Mucosa of rectum (tissue), 2 donors: ENCODE measurements at regions not wholly inside any gene's neighbourhood (a gene's known extent, or its start where the extent isn't known, plus 50 kb on each side); places are given as distances from the start of the nearest gene placed in this dataset.

Source experiments
- H3K27ac ChIP-seq, 2 donors: one replicate each; pipeline ENCODE4 v1.7.0; 2013; ENCODE audit warnings: inconsistent platforms in 2 of 2, low read depth in 2 of 2, low read length in 2 of 2
- H3K27me3 ChIP-seq, 2 donors: one replicate each; pipeline ENCODE4 v1.7.0; 2013; ENCODE audit warnings: low read length in 2 of 2; ENCODE audit not compliant: control insufficient read depth in 2 of 2, insufficient read depth in 2 of 2
- H3K36me3 ChIP-seq, 2 donors: one replicate each; pipeline ENCODE4 v1.7.0; 2013; ENCODE audit warnings: low read length in 2 of 2; ENCODE audit not compliant: control insufficient read depth in 2 of 2, insufficient read depth in 2 of 2
- H3K4me1 ChIP-seq, 2 donors: one replicate each; pipeline ENCODE4 v1.7.0; 2013; ENCODE audit warnings: low read length in 2 of 2, mild to moderate bottlenecking in 1 of 2; ENCODE audit not compliant: control insufficient read depth in 2 of 2, insufficient read depth in 2 of 2
- H3K4me3 ChIP-seq, 2 donors: one replicate each; pipeline ENCODE4 v1.7.0; 2013; ENCODE audit warnings: low read length in 2 of 2
- H3K9ac ChIP-seq, 2 donors: one replicate each; pipeline ENCODE4 v1.7.0; 2013; ENCODE audit warnings: low read length in 2 of 2, low read depth in 1 of 2, mild to moderate bottlenecking in 1 of 2
- H3K9me3 ChIP-seq, 2 donors: one replicate each; pipeline ENCODE4 v1.7.0; 2013; ENCODE audit warnings: low read length in 2 of 2; ENCODE audit not compliant: control insufficient read depth in 2 of 2
- donor health status: healthy.
- donor health status: Normal muscosa, but diverticular disease.

DNA sequence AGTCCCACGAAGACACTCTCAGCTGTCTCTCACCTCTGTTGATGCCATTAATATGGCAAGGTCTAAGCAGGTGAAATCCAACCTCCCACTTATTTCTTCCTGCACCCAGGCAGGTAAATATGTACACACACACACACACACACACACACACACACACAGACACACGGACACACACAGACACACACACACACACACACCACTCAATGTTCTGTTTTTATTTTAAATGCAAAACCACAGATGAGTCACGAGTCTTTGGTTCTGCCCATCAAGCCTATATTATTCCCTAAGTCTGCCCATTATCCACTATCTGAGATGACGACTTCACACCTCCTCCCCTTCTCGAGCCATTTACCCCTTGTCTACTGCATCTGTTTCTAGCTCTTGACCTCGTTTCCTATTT is 344.7 kb downstream of the CDH26 start:
- Histone ChIP-seq H3K36me3 (no peaks in the 10 kb centered on the region), H3K4me1 (no peaks in the 10 kb centered on the region), H3K9ac (no peak overlapping the region), H3K27ac (no peak overlapping the region), H3K27me3 (no peaks in the 10 kb centered on the region), H3K4me3 (no peak overlapping the region), H3K9me3 (no peaks in the 10 kb centered on the region)

DNA sequence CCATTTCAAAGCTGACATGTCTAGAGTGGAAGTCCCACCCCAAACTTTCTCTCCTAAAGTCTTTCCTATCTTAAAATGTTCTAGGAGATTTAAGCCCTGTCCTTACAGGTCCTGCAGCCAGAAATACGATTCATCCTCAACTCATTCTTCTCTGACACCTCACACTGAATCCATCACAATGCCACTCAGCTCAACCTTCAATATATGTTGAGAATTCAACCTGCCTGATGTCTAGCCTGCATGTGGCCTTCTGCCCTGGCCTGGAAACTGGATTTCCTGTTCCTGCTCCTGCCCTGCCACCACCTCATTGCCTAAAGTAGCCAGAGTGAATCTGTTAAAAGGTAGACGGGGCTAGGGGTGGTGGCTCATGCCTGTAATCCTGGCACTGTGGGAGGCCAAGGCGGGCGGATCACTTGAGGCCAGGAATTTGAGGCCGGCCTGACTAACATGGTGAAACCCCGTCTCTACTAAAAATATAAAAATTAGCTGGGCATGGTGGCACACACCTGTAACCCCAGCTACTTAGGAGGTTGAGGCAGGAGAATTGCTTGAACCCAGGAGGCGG is 345.9 kb downstream of the CDH26 start:
- no peak overlapping the region for H3K9ac ChIP-seq
- H3K9me3 ChIP-seq: no peaks in the 10 kb centered on the region
- H3K4me1 ChIP-seq: no peaks in the 10 kb centered on the region
- H3K27me3 ChIP-seq: no peaks in the 10 kb centered on the region
- H3K36me3 ChIP-seq: no peaks in the 10 kb centered on the region
- no peak overlapping the region for H3K4me3 ChIP-seq
- H3K27ac ChIP-seq: no peak overlapping the region

- H3K4me3 ChIP-seq: no peak overlapping the region
Observed at GRCh38 chr20:60304931-60305330, 346.7 kb downstream of the CDH26 start.

GRCh38 chr20:60306105-60306504 is 347.9 kb downstream of the CDH26 start:
- Histone ChIP-seq H3K4me3 (no peak overlapping the region), H3K9ac (no peak overlapping the region), H3K27ac (no peak overlapping the region), H3K27me3 (no peaks in the 10 kb centered on the region), H3K4me1 (no peaks in the 10 kb centered on the region), H3K9me3 (no peaks in the 10 kb centered on the region), H3K36me3 (no peaks in the 10 kb centered on the region)

More at GRCh38 chr20:60304931-60305330, 346.7 kb downstream of the CDH26 start:
- H3K27me3 ChIP-seq: no peaks in the 10 kb centered on the region
- H3K4me1 ChIP-seq: no peaks in the 10 kb centered on the region
- no peak overlapping the region for H3K9ac ChIP-seq
- H3K9me3 ChIP-seq: no peaks in the 10 kb centered on the region
- H3K27ac ChIP-seq: no peak overlapping the region
- H3K36me3 ChIP-seq: no peaks in the 10 kb centered on the region

DNA sequence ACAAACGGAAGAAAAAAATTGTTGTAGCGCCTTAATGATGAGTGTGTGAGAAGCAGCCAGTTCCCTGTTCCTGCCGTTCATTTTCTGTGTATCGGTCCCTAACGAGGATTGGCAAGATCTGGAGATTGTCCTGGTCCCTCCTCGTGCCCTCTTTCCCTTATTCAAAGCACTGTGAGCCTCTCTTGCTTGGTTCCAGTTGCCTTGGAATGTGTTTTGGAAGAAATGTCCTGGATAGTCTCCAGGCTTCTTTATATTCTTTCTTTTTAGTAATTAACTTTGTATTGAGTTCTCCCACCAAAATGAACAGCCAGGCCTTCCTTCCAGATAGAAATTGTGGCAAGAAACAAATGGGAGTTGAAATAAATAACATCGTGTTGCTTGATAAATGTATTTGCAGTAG is 348.3 kb downstream of the CDH26 start:
- Histone ChIP-seq H3K36me3 (no peaks in the 10 kb centered on the region), H3K4me1 (no peaks in the 10 kb centered on the region), H3K27me3 (no peaks in the 10 kb centered on the region), H3K27ac (no peak overlapping the region), H3K4me3 (no peak overlapping the region), H3K9ac (no peak overlapping the region), H3K9me3 (no peaks in the 10 kb centered on the region)

- Histone ChIP-seq H3K4me3 (no peak overlapping the region), H3K9ac (no peak overlapping the region), H3K27ac (no peak overlapping the region), H3K9me3 (no peaks in the 10 kb centered on the region), H3K4me1 (no peaks in the 10 kb centered on the region), H3K27me3 (no peaks in the 10 kb centered on the region), H3K36me3 (no peaks in the 10 kb centered on the region)
Observed at GRCh38 chr20:60310560-60311349, 352.5 kb downstream of the CDH26 start.

DNA sequence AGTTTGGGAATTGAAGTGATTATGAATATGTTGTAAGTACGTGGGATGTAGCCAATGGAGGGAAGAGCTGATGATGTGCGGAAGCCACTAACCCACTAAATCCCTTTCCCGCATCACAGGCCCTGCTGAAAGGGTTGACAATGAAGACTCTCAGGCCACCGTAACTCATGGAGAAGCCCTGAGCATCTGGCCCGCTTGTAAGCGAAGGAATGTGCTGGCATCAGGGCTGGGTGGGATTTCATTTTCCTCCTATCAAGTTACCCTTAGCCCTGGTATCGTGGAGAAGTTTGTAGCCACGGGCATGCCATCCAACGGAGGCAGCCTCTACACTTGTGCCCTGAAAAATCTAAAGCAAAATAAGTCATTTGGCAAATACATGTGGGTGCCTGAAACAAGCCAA is 355.0 kb downstream of the CDH26 start:
- H3K27me3 ChIP-seq: no peaks in the 10 kb centered on the region
- no peak overlapping the region for H3K9ac ChIP-seq
- H3K36me3 ChIP-seq: no peaks in the 10 kb centered on the region
- no peak overlapping the region for H3K27ac ChIP-seq
- H3K4me3 ChIP-seq: no peak overlapping the region
- H3K4me1 ChIP-seq: no peaks in the 10 kb centered on the region
- no peaks in the 10 kb centered on the region for H3K9me3 ChIP-seq

DNA sequence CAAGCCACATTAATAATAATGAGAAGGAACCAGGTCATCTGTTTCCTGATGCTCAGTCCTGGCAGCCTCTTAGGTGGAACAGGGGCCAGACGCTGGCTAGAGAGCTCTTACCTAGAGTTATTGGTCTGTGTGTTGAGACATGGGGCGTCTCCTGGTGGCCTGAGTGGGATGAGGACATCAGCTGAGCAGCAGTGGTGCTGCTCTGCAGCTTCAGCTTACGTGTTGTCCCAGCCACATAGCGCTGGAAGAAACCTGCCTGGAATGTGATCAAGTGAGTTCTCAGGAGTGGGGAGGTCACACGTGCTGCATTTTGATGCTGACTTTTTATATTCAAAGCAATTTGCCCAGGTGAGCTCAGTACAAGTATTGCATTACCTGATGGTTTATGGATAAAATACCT is 355.4 kb downstream of the CDH26 start:
- H3K27ac ChIP-seq: no peak overlapping the region
- no peaks in the 10 kb centered on the region for H3K27me3 ChIP-seq
- H3K9ac ChIP-seq: no peak overlapping the region
- no peaks in the 10 kb centered on the region for H3K36me3 ChIP-seq
- no peak overlapping the region for H3K4me3 ChIP-seq
- no peaks in the 10 kb centered on the region for H3K9me3 ChIP-seq
- no peaks in the 10 kb centered on the region for H3K4me1 ChIP-seq

GRCh38 chr20:60314727-60315126 is 356.5 kb downstream of the CDH26 start:
- Histone ChIP-seq H3K27me3 (no peaks in the 10 kb centered on the region), H3K4me3 (no peak overlapping the region), H3K4me1 (no peaks in the 10 kb centered on the region), H3K9me3 (peaks cover 0 to under 1% of the 10 kb centered on the region in 2 donors), H3K9ac (no peak overlapping the region), H3K27ac (no peak overlapping the region), H3K36me3 (no peaks in the 10 kb centered on the region)

GRCh38 chr20:60316476-60317158 is 358.4 kb downstream of the CDH26 start:
- Histone ChIP-seq H3K4me1 (no peaks in the 10 kb centered on the region), H3K36me3 (no peaks in the 10 kb centered on the region), H3K9me3 (peaks cover 0 to 2% of the 10 kb centered on the region in 2 donors), H3K27ac (no peak overlapping the region), H3K4me3 (no peak overlapping the region), H3K9ac (no peak overlapping the region), H3K27me3 (no peaks in the 10 kb centered on the region)
